ENCODE measurements at regions not wholly inside any gene's neighbourhood (a gene's known extent, or its start where the extent isn't known, plus 50 kb on each side); places are given as distances from the start of the nearest gene placed in this dataset.

- H3K36me3 ChIP-seq (ENCODE audit: insufficient read depth, low read length): no peaks in the 10 kb centered on the region
- Mint-ChIP-seq H3K4me3 (no peak overlapping the region), H3K27me3 (no peaks in the 10 kb centered on the region), H3K9me3 (peaks cover 0 to 2% (median 0%) of the 10 kb centered on the region in 8 donors), H3K4me1 (no peaks in the 10 kb centered on the region), H3K36me3 (no peaks in the 10 kb centered on the region), H3K27ac (no peak overlapping the region)
- no peak for DNase-seq
- H3K4me3 ChIP-seq (ENCODE audit: low read length in 2 of 2): no peak overlapping the region
- H3K27ac ChIP-seq (ENCODE audit: low read depth, low read length): no peak overlapping the region
- H3K4me1 ChIP-seq (ENCODE audit: insufficient read depth, low read length): no peaks in the 10 kb centered on the region
- intact Hi-C loops (cut with micrococcal nuclease): no loop called here
- ChIA-PET CTCF (ENCODE audit: partially characterized antibody) (no interaction called here), POLR2A (ENCODE audit: partially characterized antibody) (no interaction called here)
- no peaks in the 10 kb centered on the region for H3K27me3 ChIP-seq (ENCODE audit: insufficient read depth, low read length)
- no peaks in the 10 kb centered on the region for H3K9me3 ChIP-seq (ENCODE audit: control insufficient read depth in 1 of 2, low read length in 2 of 2)
Observed at GRCh38 chr10:57867241-57867640, 400.5 kb downstream of the IPMK start.

- Mint-ChIP-seq H3K27me3 (no peaks in the 10 kb centered on the region), H3K9me3 (peaks cover 0 to 2% (median 0%) of the 10 kb centered on the region in 8 donors), H3K36me3 (no peaks in the 10 kb centered on the region), H3K4me3 (no peak overlapping the region), H3K27ac (no peak overlapping the region), H3K4me1 (no peaks in the 10 kb centered on the region)
- Histone ChIP-seq H3K9me3 (ENCODE audit: control insufficient read depth in 1 of 2, low read length in 2 of 2) (no peaks in the 10 kb centered on the region), H3K4me3 (ENCODE audit: low read length in 2 of 2) (no peak overlapping the region), H3K36me3 (ENCODE audit: insufficient read depth, low read length) (no peaks in the 10 kb centered on the region), H3K4me1 (ENCODE audit: insufficient read depth, low read length) (no peaks in the 10 kb centered on the region), H3K27ac (ENCODE audit: low read depth, low read length) (no peak overlapping the region), H3K27me3 (ENCODE audit: insufficient read depth, low read length) (no peaks in the 10 kb centered on the region)
- DNase-seq: no peak
- intact Hi-C loops (cut with micrococcal nuclease): no loop called here
- ChIA-PET POLR2A (ENCODE audit: partially characterized antibody) (no interaction called here), CTCF (ENCODE audit: partially characterized antibody) (no interaction called here)
Observed at GRCh38 chr10:57864765-57865680, 402.7 kb downstream of the IPMK start.

GRCh38 chr10:57849691-57850357, 417.9 kb downstream of the IPMK start:
- no peaks in the 10 kb centered on the region for H3K4me1 Mint-ChIP-seq
- ChIA-PET CTCF (ENCODE audit: partially characterized antibody) (no interaction called here), POLR2A (ENCODE audit: partially characterized antibody) (no interaction called here)

GRCh38 chr10:57846307-57847065, 421.2 kb downstream of the IPMK start:
- Histone ChIP-seq H3K36me3 (ENCODE audit: insufficient read depth, low read length) (no peaks in the 10 kb centered on the region), H3K9me3 (ENCODE audit: control insufficient read depth in 1 of 2, low read length in 2 of 2) (no peaks in the 10 kb centered on the region), H3K4me3 (ENCODE audit: low read length in 2 of 2) (no peak overlapping the region), H3K27me3 (ENCODE audit: insufficient read depth, low read length) (no peaks in the 10 kb centered on the region), H3K4me1 (ENCODE audit: insufficient read depth, low read length) (no peaks in the 10 kb centered on the region), H3K27ac (ENCODE audit: low read depth, low read length) (no peak overlapping the region)
- no peak overlapping the region for H3K4me3 Mint-ChIP-seq
- no peaks in the 10 kb centered on the region for H3K36me3 Mint-ChIP-seq
- no peaks in the 10 kb centered on the region for H3K4me1 Mint-ChIP-seq
- no peaks in the 10 kb centered on the region for H3K27me3 Mint-ChIP-seq
- CTCF ChIA-PET (ENCODE audit: partially characterized antibody): no interaction called here
- no peak overlapping the region for H3K27ac Mint-ChIP-seq
- POLR2A ChIA-PET (ENCODE audit: partially characterized antibody): no interaction called here
- peaks cover 0 to under 1% (median 0%) of the 10 kb centered on the region in 8 donors for H3K9me3 Mint-ChIP-seq
- intact Hi-C loops (cut with micrococcal nuclease): no loop called here
- no peak for DNase-seq

More at GRCh38 chr10:57849691-57850357, 417.9 kb downstream of the IPMK start:
- no peak overlapping the region for H3K4me3 Mint-ChIP-seq
- no peaks in the 10 kb centered on the region for H3K9me3 ChIP-seq (ENCODE audit: control insufficient read depth in 1 of 2, low read length in 2 of 2)
- H3K36me3 ChIP-seq (ENCODE audit: insufficient read depth, low read length): no peaks in the 10 kb centered on the region
- no peaks in the 10 kb centered on the region for H3K36me3 Mint-ChIP-seq
- H3K4me3 ChIP-seq (ENCODE audit: low read length in 2 of 2): no peak overlapping the region
- no peak for DNase-seq
- no peaks in the 10 kb centered on the region for H3K27me3 ChIP-seq (ENCODE audit: insufficient read depth, low read length)
- H3K9me3 Mint-ChIP-seq: peaks cover 0 to 1% (median 0%) of the 10 kb centered on the region in 8 donors
- H3K27me3 Mint-ChIP-seq: no peaks in the 10 kb centered on the region
- H3K27ac ChIP-seq (ENCODE audit: low read depth, low read length): no peak overlapping the region
- intact Hi-C loops (cut with micrococcal nuclease): no loop called here
- H3K4me1 ChIP-seq (ENCODE audit: insufficient read depth, low read length): no peaks in the 10 kb centered on the region
- no peak overlapping the region for H3K27ac Mint-ChIP-seq

GRCh38 chr10:57844387-57844998, 423.2 kb downstream of the IPMK start:
- Histone ChIP-seq H3K9me3 (ENCODE audit: control insufficient read depth in 1 of 2, low read length in 2 of 2) (no peaks in the 10 kb centered on the region), H3K27me3 (ENCODE audit: insufficient read depth, low read length) (no peaks in the 10 kb centered on the region), H3K4me3 (ENCODE audit: low read length in 2 of 2) (no peak overlapping the region), H3K27ac (ENCODE audit: low read depth, low read length) (no peak overlapping the region), H3K36me3 (ENCODE audit: insufficient read depth, low read length) (no peaks in the 10 kb centered on the region), H3K4me1 (ENCODE audit: insufficient read depth, low read length) (no peaks in the 10 kb centered on the region)
- H3K36me3 Mint-ChIP-seq: no peaks in the 10 kb centered on the region
- H3K27me3 Mint-ChIP-seq: no peaks in the 10 kb centered on the region
- H3K4me3 Mint-ChIP-seq: no peak overlapping the region
- ChIA-PET CTCF (ENCODE audit: partially characterized antibody) (no interaction called here), POLR2A (ENCODE audit: partially characterized antibody) (no interaction called here)
- intact Hi-C loops (cut with micrococcal nuclease): no loop called here
- no peak for DNase-seq
- H3K27ac Mint-ChIP-seq: no peak overlapping the region
- no peaks in the 10 kb centered on the region for H3K4me1 Mint-ChIP-seq
- peaks cover 0 to 15% (median 4%) of the 10 kb centered on the region in 8 donors for H3K9me3 Mint-ChIP-seq

- H3K27me3 ChIP-seq (ENCODE audit: insufficient read depth, low read length): no peaks in the 10 kb centered on the region
- DNase-seq: no peak
- no peaks in the 10 kb centered on the region for H3K4me1 Mint-ChIP-seq
- no peaks in the 10 kb centered on the region for H3K27me3 Mint-ChIP-seq
- H3K36me3 Mint-ChIP-seq: no peaks in the 10 kb centered on the region
- POLR2A ChIA-PET (ENCODE audit: partially characterized antibody): no interaction called here
- no peak overlapping the region for H3K4me3 ChIP-seq (ENCODE audit: low read length in 2 of 2)
- H3K36me3 ChIP-seq (ENCODE audit: insufficient read depth, low read length): no peaks in the 10 kb centered on the region
- CTCF ChIA-PET (ENCODE audit: partially characterized antibody): no interaction called here
- H3K27ac Mint-ChIP-seq: no peak overlapping the region
- no peak overlapping the region for H3K27ac ChIP-seq (ENCODE audit: low read depth, low read length)
- no peaks in the 10 kb centered on the region for H3K4me1 ChIP-seq (ENCODE audit: insufficient read depth, low read length)
- no peaks in the 10 kb centered on the region for H3K9me3 ChIP-seq (ENCODE audit: control insufficient read depth in 1 of 2, low read length in 2 of 2)
- H3K4me3 Mint-ChIP-seq: no peak overlapping the region
- intact Hi-C loops (cut with micrococcal nuclease): no loop called here
- peaks cover 0 to 2% (median 0%) of the 10 kb centered on the region in 8 donors for H3K9me3 Mint-ChIP-seq
Observed at GRCh38 chr10:57830877-57831560, 436.7 kb downstream of the IPMK start.

Measured in CD4-positive, alpha-beta memory T cell (primary cell).